Transverse colon (tissue), 4 donors: ENCODE measurements at regions not wholly inside any gene's neighbourhood (a gene's known extent, or its start where the extent isn't known, plus 50 kb on each side); places are given as distances from the start of the nearest gene placed in this dataset.

Experiments used
- CTCF ChIP-seq, 5 experiments: fragments of 200-600 bp in 3 of 5; fragments of 450-650 bp in 2 of 5; sonication (generic) in 3 of 5; IDR thresholded peaks; 1 replicate in 2 of 5; 2 replicates in 3 of 5; pipeline ENCODE4 v1.5.1; 2016 to 2017; ENCODE audit warnings: antibody characterized with exemption in 5 of 5, inconsistent platforms in 3 of 5, mild to moderate bottlenecking in 2 of 5, moderate library complexity in 1 of 5
- POLR2AphosphoS5 ChIP-seq, 3 donors: sonication (generic); formaldehyde crosslinking; IDR thresholded peaks; one replicate each; pipeline ENCODE4 v1.6.1; 2016; ENCODE audit warnings: antibody characterized with exemption in 3 of 3

- TF ChIP-seq POLR2AphosphoS5 (IDR thresholded peaks at IDR 0.05) (no peak), CTCF (IDR thresholded peaks at IDR 0.05) (no peak)
These were observed 958.1 kb downstream of the KCNJ2 start for GRCh38 chr17:71127416-71127815.
